CD8-positive, alpha-beta memory T cell (primary cell): ENCODE measurements at regions not wholly inside any gene's neighbourhood (a gene's known extent, or its start where the extent isn't known, plus 50 kb on each side); places are given as distances from the start of the nearest gene placed in this dataset.

ENCODE experiments used
- CTCF ChIA-PET: fragments of 350-600 bp; sonication (Branson Sonifier 250); formaldehyde crosslinking; loops from one replicate; lab custom pipeline; 2021; ENCODE audit warnings: antibody characterized with exemption; lab: Charles Lee
- POLR2A ChIA-PET: fragments of 350-600 bp; sonication (Branson Sonifier 250); formaldehyde crosslinking; loops from one replicate; lab custom pipeline; 2021; ENCODE audit warnings: antibody characterized with exemption; lab: Charles Lee
- DNase-seq, 5 donors: peaks; one replicate each; pipeline versions ENCODE4 v3.0.0 to v3.0.0-alpha.2; 2020 to 2022; ENCODE audit warnings: mixed read lengths in 1 of 5
- H3K27ac ChIP-seq: one replicate; pipeline ENCODE4 v1.7.0; 2013; ENCODE audit warnings: low read depth, mild to moderate bottlenecking, low read length, moderate library complexity
- H3K27me3 ChIP-seq: 2 replicates; pipeline ENCODE4 v1.7.0; 2013; ENCODE audit warnings: low read length, mild to moderate bottlenecking; ENCODE audit not compliant: insufficient read depth, poor library complexity, severe bottlenecking
- H3K36me3 ChIP-seq: 2 replicates; pipeline ENCODE4 v1.7.0; 2013; ENCODE audit warnings: mild to moderate bottlenecking, low read length, moderate library complexity; ENCODE audit not compliant: insufficient read depth
- H3K4me1 ChIP-seq: 2 replicates; pipeline ENCODE4 v1.7.0; 2013; ENCODE audit warnings: mild to moderate bottlenecking, low read length, moderate library complexity; ENCODE audit not compliant: insufficient read depth
- H3K4me3 ChIP-seq: 2 replicates; pipeline ENCODE4 v1.7.0; 2013; ENCODE audit warnings: mild to moderate bottlenecking, low read length
- H3K9me3 ChIP-seq: 2 replicates; pipeline ENCODE4 v1.7.0; 2013; ENCODE audit warnings: mild to moderate bottlenecking, low read length
- H3K27ac Mint-ChIP-seq, 8 donors: one replicate each; pipeline ENCODE4 v1.8.0; 2020 to 2021; ENCODE audit warnings: mixed read lengths in 8 of 8, mild to moderate bottlenecking in 6 of 8, inconsistent platforms in 3 of 8, moderate library complexity in 3 of 8
- H3K27me3 Mint-ChIP-seq, 2 donors: one replicate each; pipeline ENCODE4 v1.8.0; 2020 to 2021; ENCODE audit warnings: mixed read lengths in 2 of 2, mild to moderate bottlenecking in 1 of 2, moderate library complexity in 1 of 2
- H3K36me3 Mint-ChIP-seq, 3 donors: one replicate each; pipeline ENCODE4 v1.8.0; 2020 to 2021; ENCODE audit warnings: mixed read lengths in 3 of 3, inconsistent platforms in 1 of 3, mild to moderate bottlenecking in 1 of 3
- H3K4me1 Mint-ChIP-seq, 3 donors: one replicate each; pipeline ENCODE4 v1.8.0; 2020 to 2021; ENCODE audit warnings: mixed read lengths in 3 of 3, inconsistent platforms in 1 of 3, mild to moderate bottlenecking in 1 of 3
- H3K4me3 Mint-ChIP-seq, 7 donors: one replicate each; pipeline ENCODE4 v1.8.0; 2020 to 2021; ENCODE audit warnings: mixed read lengths in 7 of 7, mild to moderate bottlenecking in 6 of 7, moderate library complexity in 4 of 7, inconsistent platforms in 2 of 7
- H3K9me3 Mint-ChIP-seq, 5 donors: one replicate each; pipeline ENCODE4 v1.8.0; 2020 to 2022; ENCODE audit warnings: mixed read lengths in 5 of 5, mild to moderate bottlenecking in 3 of 5, moderate library complexity in 2 of 5, inconsistent platforms in 1 of 5

GRCh38 chr5:179430193-179431175 is 85.2 kb upstream of the ADAMTS2 start:
- H3K4me1 ChIP-seq, result no peaks in the 10 kb centered on the region
- no peaks in the 10 kb centered on the region for H3K4me1 Mint-ChIP-seq
- no peak overlapping the region for H3K4me3 ChIP-seq
- no peak for DNase-seq
- H3K27ac Mint-ChIP-seq, result no peak overlapping the region
- H3K27me3 Mint-ChIP-seq, result no peaks in the 10 kb centered on the region
- H3K9me3 ChIP-seq, result no peaks in the 10 kb centered on the region
- H3K27me3 ChIP-seq, result no peaks in the 10 kb centered on the region
- ChIA-PET CTCF (no interaction called here), POLR2A (no interaction called here)
- H3K27ac ChIP-seq, result no peak overlapping the region
- no peaks in the 10 kb centered on the region for H3K36me3 ChIP-seq
- H3K9me3 Mint-ChIP-seq, result peaks cover 0 to 5% (median 4%) of the 10 kb centered on the region in 5 donors
- H3K4me3 Mint-ChIP-seq, result no peak overlapping the region
- no peaks in the 10 kb centered on the region for H3K36me3 Mint-ChIP-seq

DNA sequence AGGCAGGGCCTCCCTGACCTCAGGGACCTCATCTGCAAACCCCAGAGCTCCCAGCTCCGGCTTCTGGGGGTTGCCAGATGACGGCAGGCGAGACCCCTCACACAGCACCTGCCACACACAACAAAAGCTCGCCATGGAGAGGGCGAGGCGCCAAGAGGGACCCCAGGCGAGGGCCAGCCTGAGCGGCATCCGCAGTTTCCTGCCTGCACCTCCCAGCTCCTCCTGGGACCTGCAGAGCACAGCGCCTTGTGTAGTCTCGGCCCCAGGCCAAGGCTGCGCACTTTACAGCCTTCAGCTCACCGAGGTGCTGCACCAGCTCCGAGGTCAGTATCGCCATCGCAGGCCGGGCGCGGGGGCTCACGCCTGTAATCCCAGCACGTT is 82.4 kb upstream of the ADAMTS2 start:
- no peak overlapping the region for H3K27ac ChIP-seq
- no peaks in the 10 kb centered on the region for H3K36me3 ChIP-seq
- no peaks in the 10 kb centered on the region for H3K27me3 Mint-ChIP-seq
- no peaks in the 10 kb centered on the region for H3K9me3 ChIP-seq
- H3K36me3 Mint-ChIP-seq, result no peaks in the 10 kb centered on the region
- DNase-seq, result no peak
- peaks cover 0 to 5% (median 0%) of the 10 kb centered on the region in 5 donors for H3K9me3 Mint-ChIP-seq
- CTCF ChIA-PET, result no interaction called here
- H3K4me3 Mint-ChIP-seq, result no peak overlapping the region
- POLR2A ChIA-PET, result no interaction called here
- H3K27me3 ChIP-seq, result no peaks in the 10 kb centered on the region
- no peak overlapping the region for H3K4me3 ChIP-seq
- H3K4me1 Mint-ChIP-seq, result no peaks in the 10 kb centered on the region
- H3K4me1 ChIP-seq, result no peaks in the 10 kb centered on the region
- H3K27ac Mint-ChIP-seq, result no peak overlapping the region

GRCh38 chr5:179427032-179427675 is 81.9 kb upstream of the ADAMTS2 start:
- peaks cover 0 to 4% (median 0%) of the 10 kb centered on the region in 5 donors for H3K9me3 Mint-ChIP-seq
- Histone ChIP-seq H3K27ac (no peak overlapping the region), H3K4me3 (no peak overlapping the region), H3K9me3 (no peaks in the 10 kb centered on the region), H3K4me1 (no peaks in the 10 kb centered on the region), H3K36me3 (no peaks in the 10 kb centered on the region), H3K27me3 (no peaks in the 10 kb centered on the region)
- ChIA-PET POLR2A (no interaction called here), CTCF (no interaction called here)
- no peaks in the 10 kb centered on the region for H3K27me3 Mint-ChIP-seq
- no peaks in the 10 kb centered on the region for H3K36me3 Mint-ChIP-seq
- no peak for DNase-seq
- H3K4me3 Mint-ChIP-seq, result no peak overlapping the region
- no peaks in the 10 kb centered on the region for H3K4me1 Mint-ChIP-seq
- H3K27ac Mint-ChIP-seq, result no peak overlapping the region

DNA sequence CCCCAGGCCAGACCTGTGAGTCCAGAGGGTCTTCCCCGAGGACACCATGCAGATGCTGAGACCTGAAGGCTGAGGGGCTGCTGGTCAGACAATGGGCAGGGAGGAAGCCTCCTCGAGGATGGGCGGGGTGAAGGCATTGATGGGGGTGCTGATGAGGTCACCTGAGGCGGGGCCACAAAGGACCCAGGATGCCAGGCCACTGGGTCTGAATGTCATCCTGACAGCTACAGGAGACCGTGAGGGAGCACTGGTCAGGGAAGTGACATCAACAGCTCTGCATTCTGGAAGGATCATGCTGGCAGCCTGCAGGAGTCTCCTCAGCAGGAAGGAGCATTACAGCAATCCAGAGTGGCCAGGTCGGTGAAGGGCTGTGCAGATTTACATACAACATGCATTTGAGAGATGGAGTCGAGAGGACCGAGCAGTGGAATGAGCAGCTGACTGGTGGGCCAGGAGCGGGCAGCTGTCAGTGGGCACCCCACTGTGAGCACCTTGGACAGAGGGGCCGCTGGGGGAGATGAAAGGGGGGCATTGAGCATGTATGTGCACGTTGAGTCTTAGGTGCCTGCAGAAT is 77.7 kb upstream of the ADAMTS2 start:
- ChIA-PET CTCF (no interaction called here), POLR2A (no interaction called here)
- H3K4me3 ChIP-seq, result no peak overlapping the region
- H3K27me3 Mint-ChIP-seq, result peaks cover 0 to 3% of the 10 kb centered on the region in 2 donors
- H3K27me3 ChIP-seq, result no peaks in the 10 kb centered on the region
- no peak overlapping the region for H3K27ac Mint-ChIP-seq
- H3K9me3 ChIP-seq, result no peaks in the 10 kb centered on the region
- H3K4me1 ChIP-seq, result no peaks in the 10 kb centered on the region
- H3K36me3 ChIP-seq, result no peaks in the 10 kb centered on the region
- DNase-seq, result no peak
- no peaks in the 10 kb centered on the region for H3K4me1 Mint-ChIP-seq
- no peaks in the 10 kb centered on the region for H3K9me3 Mint-ChIP-seq
- H3K27ac ChIP-seq, result no peak overlapping the region
- H3K36me3 Mint-ChIP-seq, result no peaks in the 10 kb centered on the region
- no peak overlapping the region for H3K4me3 Mint-ChIP-seq

GRCh38 chr5:179422213-179422855 is 77.1 kb upstream of the ADAMTS2 start:
- H3K27me3 Mint-ChIP-seq, result peaks cover 0 to 6% of the 10 kb centered on the region in 2 donors
- no peaks in the 10 kb centered on the region for H3K9me3 ChIP-seq
- H3K9me3 Mint-ChIP-seq, result no peaks in the 10 kb centered on the region
- H3K36me3 ChIP-seq, result no peaks in the 10 kb centered on the region
- CTCF ChIA-PET, result no interaction called here
- H3K4me1 Mint-ChIP-seq, result no peaks in the 10 kb centered on the region
- no peak overlapping the region for H3K27ac ChIP-seq
- H3K27ac Mint-ChIP-seq, result no peak overlapping the region
- H3K4me1 ChIP-seq, result no peaks in the 10 kb centered on the region
- DNase-seq, result no peak
- no peaks in the 10 kb centered on the region for H3K36me3 Mint-ChIP-seq
- H3K4me3 ChIP-seq, result no peak overlapping the region
- POLR2A ChIA-PET, result no interaction called here
- no peaks in the 10 kb centered on the region for H3K27me3 ChIP-seq
- no peak overlapping the region for H3K4me3 Mint-ChIP-seq

GRCh38 chr5:179421144-179421901 is 76.1 kb upstream of the ADAMTS2 start:
- no peak overlapping the region for H3K4me3 ChIP-seq
- CTCF ChIA-PET, result no interaction called here

GRCh38 chr5:179420476-179420875 is 75.2 kb upstream of the ADAMTS2 start:
- H3K27ac Mint-ChIP-seq, result no peak overlapping the region
- Histone ChIP-seq H3K4me3 (no peak overlapping the region), H3K4me1 (no peaks in the 10 kb centered on the region), H3K27ac (no peak overlapping the region), H3K9me3 (no peaks in the 10 kb centered on the region), H3K27me3 (no peaks in the 10 kb centered on the region), H3K36me3 (no peaks in the 10 kb centered on the region)
- H3K4me3 Mint-ChIP-seq, result no peak overlapping the region
- H3K4me1 Mint-ChIP-seq, result no peaks in the 10 kb centered on the region
- ChIA-PET CTCF (no interaction called here), POLR2A (no interaction called here)
- no peaks in the 10 kb centered on the region for H3K9me3 Mint-ChIP-seq
- H3K27me3 Mint-ChIP-seq, result peaks cover 0 to 16% of the 10 kb centered on the region in 2 donors
- DNase-seq, result no peak
- no peaks in the 10 kb centered on the region for H3K36me3 Mint-ChIP-seq

More at GRCh38 chr5:179421144-179421901, 76.1 kb upstream of the ADAMTS2 start:
- H3K4me1 ChIP-seq, result no peaks in the 10 kb centered on the region
- no peaks in the 10 kb centered on the region for H3K4me1 Mint-ChIP-seq
- no peaks in the 10 kb centered on the region for H3K36me3 ChIP-seq
- H3K9me3 Mint-ChIP-seq, result no peaks in the 10 kb centered on the region
- peaks cover 0 to 13% of the 10 kb centered on the region in 2 donors for H3K27me3 Mint-ChIP-seq
- H3K27ac Mint-ChIP-seq, result no peak overlapping the region
- no peaks in the 10 kb centered on the region for H3K27me3 ChIP-seq
- no peak overlapping the region for H3K27ac ChIP-seq
- no peak for DNase-seq
- H3K9me3 ChIP-seq, result no peaks in the 10 kb centered on the region
- no peaks in the 10 kb centered on the region for H3K36me3 Mint-ChIP-seq
- H3K4me3 Mint-ChIP-seq, result no peak overlapping the region
- POLR2A ChIA-PET, result no interaction called here
